ENCODE measurements at regions not wholly inside any gene's neighbourhood (a gene's known extent, or its start where the extent isn't known, plus 50 kb on each side); places are given as distances from the start of the nearest gene placed in this dataset.

- no peak for DNase-seq
Observed at GRCh38 chr2:235312571-235312970, 181.3 kb upstream of the AGAP1 start.

DNA sequence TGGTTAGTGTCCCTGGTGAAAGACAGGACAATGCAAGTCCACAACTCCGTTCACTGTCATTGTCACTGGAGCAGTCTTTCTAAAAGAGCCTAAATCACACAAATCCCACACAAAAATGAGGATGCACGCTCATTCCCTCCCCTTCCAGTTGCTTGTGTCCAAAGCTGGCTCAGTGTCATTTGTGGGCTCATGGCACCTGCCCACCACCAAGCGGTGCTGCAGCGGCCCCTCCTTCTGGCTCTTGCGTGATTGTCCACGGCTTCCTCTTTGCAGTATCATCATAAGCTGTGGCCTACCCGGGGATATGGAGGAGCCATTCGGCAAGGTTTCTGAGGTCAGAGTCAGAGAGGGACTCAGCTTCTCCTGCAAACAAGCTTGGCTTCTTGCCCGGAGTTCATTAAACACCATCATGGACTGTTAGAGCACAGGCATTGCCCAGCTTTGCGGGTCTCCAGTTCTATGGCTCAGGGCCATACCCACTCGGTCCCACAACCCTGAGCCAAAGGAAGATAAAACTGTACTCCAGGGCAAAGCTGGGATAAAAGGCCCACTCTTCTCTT, 179.4 kb upstream of the AGAP1 start:
- DNase-seq: no peak

- DNase-seq: no peak
Observed at GRCh38 chr2:235319095-235319494, 174.7 kb upstream of the AGAP1 start.

DNA sequence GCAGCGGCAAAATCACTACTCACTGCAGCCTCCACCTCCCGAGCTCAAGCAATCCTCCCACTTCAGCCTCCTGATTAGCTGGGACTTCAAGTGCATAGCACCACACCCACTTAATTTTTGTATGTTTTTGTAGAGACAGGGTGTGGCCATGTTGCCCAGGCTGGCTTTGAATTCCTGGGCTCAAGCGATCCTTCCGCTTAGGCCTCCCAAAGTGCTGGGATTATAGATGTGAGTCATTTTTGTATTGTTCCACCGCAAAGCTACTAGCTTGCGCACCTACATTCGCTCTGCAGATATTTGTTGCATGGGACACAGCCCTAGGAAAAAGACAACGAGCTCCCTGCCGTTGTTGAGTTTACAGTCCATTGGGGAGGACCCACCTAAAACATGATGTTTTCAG, 173.5 kb upstream of the AGAP1 start:
- no peak for DNase-seq

GRCh38 chr2:235324324-235324723, 169.5 kb upstream of the AGAP1 start:
- DNase-seq: no peak

DNA sequence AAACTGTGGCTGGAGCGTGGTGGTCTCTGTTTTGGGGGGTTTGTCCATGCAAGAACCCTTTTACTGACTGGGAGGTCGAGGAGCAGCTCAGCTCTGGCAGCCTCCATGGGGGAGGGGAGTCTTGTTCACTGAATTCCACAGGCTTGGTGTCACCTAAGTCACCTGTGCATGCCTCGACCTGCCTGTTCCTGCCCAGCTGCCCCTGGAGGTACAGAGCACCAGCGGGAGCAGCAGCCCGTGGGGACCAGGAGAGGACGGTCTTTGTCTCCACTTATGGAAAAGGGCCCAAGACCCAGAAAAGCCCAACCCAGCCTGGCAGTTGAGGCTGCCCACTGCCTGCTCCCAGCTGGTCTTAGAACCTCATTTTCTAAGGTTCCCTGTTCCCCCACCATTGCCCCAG, 168.7 kb upstream of the AGAP1 start:
- no peak for DNase-seq

GRCh38 chr2:235328991-235329390, 164.9 kb upstream of the AGAP1 start:
- no peak for DNase-seq

GRCh38 chr2:235330775-235331451, 162.9 kb upstream of the AGAP1 start:
- no peak for DNase-seq

GRCh38 chr2:235332240-235332890, 161.5 kb upstream of the AGAP1 start:
- no peak for DNase-seq

- no peak for DNase-seq
Observed at GRCh38 chr2:235333076-235333475, 160.8 kb upstream of the AGAP1 start.

GRCh38 chr2:235334179-235334578, 159.7 kb upstream of the AGAP1 start:
- DNase-seq: no peak

GRCh38 chr2:235343156-235343774, 150.6 kb upstream of the AGAP1 start:
- DNase-seq: no peak

- no peak for DNase-seq
Observed at GRCh38 chr2:235343869-235344268, 150.0 kb upstream of the AGAP1 start.

- no peak for DNase-seq
Observed at GRCh38 chr2:235345745-235346144, 148.1 kb upstream of the AGAP1 start.

DNA sequence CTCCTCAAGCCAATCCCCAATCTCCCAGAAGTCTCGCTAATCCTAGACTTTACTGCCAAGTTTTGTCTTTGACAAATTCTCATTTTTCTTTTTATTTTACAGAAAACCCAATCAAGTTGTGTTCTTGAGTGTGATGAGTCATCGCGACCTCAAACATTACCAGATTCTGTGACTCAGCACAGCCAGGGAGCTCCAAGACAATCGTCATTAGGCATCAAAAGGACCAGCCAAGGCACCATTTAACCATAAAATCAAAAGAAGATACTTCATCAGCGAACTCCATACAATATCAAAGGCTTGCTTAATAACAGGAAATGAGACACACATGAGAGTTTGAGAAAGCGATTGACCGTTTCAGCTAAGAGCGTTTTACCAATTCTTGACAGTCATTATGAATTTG, 146.2 kb upstream of the AGAP1 start:
- peak; percentile 8 for DNase-seq

DNA sequence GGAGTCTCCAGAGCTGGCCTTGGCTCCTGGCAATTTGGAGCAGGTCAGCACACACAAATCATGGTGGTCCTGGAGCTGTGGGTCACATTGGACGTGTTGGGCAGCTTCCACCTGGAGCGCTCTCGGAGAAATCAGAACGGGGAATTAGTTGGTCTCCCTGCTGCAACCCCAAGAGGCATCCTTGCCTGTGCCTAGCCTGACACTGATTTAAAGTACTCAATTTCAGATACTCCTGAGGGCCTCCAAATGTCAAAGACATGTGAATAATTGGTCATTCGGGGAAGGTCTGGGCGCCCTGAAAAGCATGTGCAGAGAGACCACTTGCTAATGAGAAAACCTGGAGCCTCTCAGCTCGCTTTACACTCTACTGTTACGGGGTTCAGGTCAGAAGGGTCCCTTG, 145.5 kb upstream of the AGAP1 start:
- no peak for DNase-seq

- no peak for DNase-seq
Observed at GRCh38 chr2:235350234-235350633, 143.6 kb upstream of the AGAP1 start.

- no peak for DNase-seq
Observed at GRCh38 chr2:235352541-235352940, 141.3 kb upstream of the AGAP1 start.

GRCh38 chr2:235357881-235358280, 136.0 kb upstream of the AGAP1 start:
- DNase-seq: no peak

DNA sequence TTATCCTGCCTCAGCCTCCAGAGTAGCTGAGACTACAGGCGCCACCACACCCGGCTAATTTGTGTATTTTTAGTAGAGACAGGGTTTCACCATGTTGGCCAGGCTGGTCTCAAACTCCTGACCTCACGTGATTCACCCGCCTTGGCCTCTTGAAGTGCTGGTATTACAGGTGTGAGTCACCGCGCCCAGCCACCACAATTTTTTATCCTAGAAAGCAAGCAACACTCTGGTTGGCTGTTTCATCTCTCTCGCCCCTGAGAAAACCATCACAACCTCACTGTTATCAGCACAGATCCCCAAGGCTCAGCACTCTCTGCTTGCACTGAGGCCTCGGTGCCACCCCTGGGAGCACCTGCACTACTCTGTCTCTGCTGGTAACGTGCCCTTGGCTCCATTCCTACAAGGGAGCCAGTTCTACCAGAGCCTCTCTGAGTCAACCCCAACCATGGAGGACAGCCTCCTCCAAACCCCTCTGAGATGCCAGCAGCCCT, 134.8 kb upstream of the AGAP1 start:
- no peak for DNase-seq

- DNase-seq: no peak
Observed at GRCh38 chr2:235360446-235360845, 133.4 kb upstream of the AGAP1 start.

- DNase-seq: no peak
Observed at GRCh38 chr2:235365743-235366142, 128.1 kb upstream of the AGAP1 start.

- no peak for DNase-seq
Observed at GRCh38 chr2:235366390-235366789, 127.5 kb upstream of the AGAP1 start.

DNA sequence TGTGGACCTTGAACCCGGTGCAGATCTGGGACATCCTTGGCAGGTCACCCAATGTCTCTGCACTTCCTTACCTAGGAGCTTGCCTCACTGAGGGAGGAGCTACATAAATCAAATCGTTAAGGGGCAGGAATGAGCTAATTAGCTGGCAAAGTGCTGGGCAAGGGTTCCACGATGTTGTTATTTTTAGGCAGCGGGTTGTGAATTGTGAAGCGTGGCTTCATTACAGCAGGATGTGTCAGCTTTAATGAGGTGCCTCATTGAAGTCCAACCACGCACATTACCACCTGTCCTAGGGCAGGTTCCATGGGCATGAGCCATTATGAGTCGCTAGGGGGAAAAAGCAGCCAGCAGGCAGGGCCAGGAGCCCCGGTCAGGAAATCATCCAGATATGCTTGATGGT, 127.0 kb upstream of the AGAP1 start:
- DNase-seq: no peak

Measured in activated CD4-positive, alpha-beta T cell treated with anti-CD3 and anti-CD28 coated beads, Interleukin-2, amount 50 U/mL, for 16 hours (primary cell).